ENCODE measurements at regions not wholly inside any gene's neighbourhood (a gene's known extent, or its start where the extent isn't known, plus 50 kb on each side); places are given as distances from the start of the nearest gene placed in this dataset.
"Not testable (repeated sequence)": the region's sequence is repeated elsewhere in the genome, so short reads cannot be mapped to it uniquely, and the experiment has no call there.

DNA sequence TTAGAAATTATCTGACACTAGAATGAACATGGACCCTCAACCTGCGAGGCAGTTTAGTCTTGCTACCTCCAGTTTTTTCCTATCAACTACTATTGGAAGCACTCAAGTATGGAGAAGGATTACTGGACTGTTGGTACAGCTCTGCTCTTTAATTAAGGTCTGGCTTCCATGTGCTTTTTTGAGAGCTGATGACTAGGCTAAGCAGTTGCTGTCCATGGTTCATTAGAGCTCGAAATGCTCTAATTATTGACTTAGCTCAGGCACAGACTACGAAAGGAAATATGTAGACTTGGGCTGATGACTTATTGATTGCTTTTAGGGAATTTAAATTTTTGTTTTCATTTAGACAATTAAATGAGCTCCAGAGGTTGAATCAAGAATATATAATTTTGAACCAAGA, 1281.6 kb downstream of the HACE1 start:
- no peak for DNase-seq (ENCODE audit: low read depth)

DNA sequence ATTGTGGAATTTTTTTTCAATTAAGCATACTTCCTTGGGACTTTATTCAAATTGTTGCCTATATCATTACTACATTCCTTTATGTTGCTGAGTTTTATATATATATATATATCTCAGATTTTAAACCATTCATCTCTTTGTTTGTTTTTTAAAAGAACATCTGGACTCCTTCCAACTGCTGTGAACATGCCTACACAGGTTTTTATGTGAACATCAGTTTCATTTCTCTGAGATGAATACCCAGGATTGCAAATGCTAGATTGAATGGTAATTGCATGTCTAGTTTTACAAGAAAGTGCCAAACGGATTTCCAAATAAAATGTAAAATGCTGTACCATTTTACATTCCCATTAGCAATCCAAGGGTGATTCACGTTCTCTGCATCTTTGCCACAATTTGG, 1289.3 kb downstream of the HACE1 start:
- DNase-seq (ENCODE audit: low read depth) = no peak

DNA sequence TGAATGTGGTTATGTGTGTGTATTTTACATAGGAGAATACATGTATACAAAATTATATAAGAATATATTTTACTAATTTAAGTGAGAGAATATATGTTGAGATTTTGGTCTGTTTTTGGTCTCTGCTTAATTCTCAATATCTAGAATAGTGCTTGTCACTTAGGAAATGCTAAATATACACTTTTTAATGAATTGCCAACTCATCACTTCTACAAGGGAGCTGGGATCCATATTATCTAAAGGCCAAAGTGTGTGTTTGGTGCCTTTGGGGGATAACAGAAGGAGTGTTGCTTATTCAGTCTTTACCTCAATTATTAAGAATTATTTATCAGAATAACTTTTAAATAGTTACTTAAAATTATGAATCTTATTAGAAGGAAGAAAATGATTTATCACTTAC, 1304.8 kb downstream of the HACE1 start:
- no peak for DNase-seq (ENCODE audit: low read depth)

DNA sequence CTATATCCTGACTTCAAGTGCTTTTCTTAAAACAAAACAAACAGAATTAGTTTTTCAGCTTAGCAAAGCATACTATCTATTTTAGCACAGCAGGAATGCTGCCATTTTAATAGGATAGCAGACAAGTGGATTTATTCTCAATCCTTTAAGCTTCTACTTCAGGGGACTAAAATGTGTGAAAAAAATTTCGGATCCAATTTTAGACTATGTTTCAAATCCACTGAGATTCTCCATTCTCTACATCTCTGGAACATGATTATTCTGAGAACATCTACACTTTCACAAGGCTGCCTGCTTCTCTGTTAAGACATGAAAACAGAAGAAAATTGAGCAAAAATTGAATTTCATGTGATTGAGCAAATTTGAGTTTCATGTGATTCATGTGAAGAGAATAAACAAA, 1321.3 kb downstream of the HACE1 start:
- DNase-seq (ENCODE audit: low read depth) = no peak

DNA sequence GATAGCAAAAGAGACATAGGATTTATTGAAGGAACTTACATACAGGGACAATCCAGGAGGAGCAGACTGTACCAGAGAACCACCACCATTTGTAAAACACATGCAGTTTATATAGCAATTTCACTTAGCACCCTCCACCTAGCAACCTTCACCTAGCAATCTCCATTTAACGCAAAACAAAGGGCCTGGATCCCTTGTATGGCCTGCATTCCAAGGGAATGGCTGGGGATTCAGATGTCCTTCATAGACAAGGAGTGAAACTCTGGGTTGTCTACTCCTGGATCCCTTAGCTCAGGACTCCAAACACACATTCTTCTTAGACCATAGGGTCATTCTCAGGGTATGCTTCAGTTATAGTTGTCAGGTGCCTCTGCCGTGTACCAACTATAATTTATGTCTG, 1324.9 kb downstream of the HACE1 start:
- no peak for DNase-seq (ENCODE audit: low read depth)

DNA sequence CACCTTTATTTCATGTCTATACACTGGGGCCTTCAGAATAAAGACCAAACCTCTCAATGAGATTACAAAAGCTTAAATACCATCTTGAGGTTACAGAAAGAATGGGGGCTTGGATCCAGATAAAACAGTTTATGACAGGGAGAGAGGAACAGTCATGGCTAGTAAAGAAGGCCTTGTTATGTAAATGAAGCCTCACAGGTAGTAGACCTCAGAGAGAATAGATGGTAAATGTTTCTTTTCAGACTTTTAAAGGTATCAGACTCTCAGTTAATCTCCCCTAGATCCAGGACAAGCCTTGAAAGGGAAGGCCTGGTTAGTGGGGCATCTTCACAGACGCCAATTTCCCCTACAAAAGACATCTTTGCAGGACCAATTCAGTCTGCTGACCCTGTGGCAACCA, 1325.6 kb downstream of the HACE1 start:
- DNase-seq (ENCODE audit: low read depth) = no peak

DNA sequence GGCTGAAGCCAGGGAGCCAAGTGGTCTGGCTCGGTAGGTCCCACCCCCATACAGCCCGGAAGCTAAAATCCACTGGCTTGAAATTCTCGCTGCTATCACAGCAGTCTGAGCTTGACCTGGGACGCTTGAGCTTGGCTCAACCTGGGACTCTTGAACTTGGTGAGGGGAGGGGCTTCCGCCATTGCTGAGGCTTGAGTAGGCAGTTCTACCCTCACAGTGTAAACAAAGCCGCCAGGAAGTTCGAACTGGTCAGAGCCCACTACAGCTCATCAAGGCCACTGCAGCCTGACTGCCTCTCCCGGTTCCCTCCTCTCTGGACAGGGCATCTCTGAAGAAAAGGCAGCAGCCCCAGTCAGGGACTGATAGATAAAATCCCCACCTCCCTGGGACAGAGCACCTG, 1337.7 kb downstream of the HACE1 start:
- DNase-seq (ENCODE audit: low read depth) = no peak

DNA sequence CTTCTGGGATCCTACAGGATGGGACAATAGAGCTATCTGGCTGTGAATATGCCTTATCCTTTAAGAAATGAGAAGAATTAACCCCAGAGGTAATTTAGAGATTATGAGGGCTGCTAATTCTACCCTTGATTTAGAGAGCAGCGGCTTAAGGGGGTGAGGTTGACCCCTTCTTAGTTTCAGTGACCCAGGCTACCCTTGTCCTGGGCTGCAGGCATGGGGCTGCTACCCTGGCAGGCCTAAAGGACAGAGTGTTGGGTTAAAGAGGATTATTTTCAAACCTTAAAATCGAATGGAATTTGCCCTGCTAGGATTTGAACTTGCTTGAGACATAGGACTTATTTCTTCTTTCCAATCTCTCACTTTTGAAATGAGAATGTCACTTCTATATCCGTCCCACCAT, 1343.4 kb downstream of the HACE1 start:
- DNase-seq (ENCODE audit: low read depth) = no peak

DNA sequence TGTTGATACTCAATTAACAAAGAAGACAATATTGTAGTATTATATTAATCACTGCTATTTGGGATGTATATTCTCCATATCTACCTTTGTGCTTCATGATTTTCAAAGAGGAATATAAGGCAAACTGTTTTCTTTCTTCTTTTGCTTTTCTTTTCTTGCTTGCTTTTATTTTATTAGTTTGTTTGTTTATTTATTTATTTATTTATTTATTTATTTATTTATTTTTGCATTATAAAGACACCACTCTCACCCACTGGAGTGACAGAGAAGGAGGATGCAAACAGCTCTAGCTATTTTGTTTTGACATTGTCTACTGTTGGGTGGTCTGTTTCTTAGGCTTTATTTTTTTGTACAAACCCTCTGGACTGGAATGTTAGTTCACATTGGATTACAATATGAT, 1352.7 kb downstream of the HACE1 start:
- DNase-seq (ENCODE audit: low read depth) = no peak

DNA sequence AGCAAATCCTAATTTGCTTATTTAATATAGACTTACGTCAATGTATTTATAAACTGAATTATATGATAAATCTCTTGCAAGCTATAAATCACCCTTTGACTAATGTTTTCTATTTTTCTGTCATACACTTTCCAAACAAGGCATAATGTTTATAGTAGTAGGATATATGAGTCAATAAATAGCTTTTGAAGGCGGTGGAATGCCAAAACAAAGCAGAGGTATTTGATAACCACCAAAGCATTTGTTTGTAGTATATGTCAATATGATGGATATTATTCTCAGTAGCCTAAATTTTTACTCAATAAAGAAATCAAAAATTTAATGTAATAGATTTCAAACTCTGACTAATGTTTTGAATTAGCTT, 1354.6 kb downstream of the HACE1 start:
- no peak for DNase-seq (ENCODE audit: low read depth)

DNA sequence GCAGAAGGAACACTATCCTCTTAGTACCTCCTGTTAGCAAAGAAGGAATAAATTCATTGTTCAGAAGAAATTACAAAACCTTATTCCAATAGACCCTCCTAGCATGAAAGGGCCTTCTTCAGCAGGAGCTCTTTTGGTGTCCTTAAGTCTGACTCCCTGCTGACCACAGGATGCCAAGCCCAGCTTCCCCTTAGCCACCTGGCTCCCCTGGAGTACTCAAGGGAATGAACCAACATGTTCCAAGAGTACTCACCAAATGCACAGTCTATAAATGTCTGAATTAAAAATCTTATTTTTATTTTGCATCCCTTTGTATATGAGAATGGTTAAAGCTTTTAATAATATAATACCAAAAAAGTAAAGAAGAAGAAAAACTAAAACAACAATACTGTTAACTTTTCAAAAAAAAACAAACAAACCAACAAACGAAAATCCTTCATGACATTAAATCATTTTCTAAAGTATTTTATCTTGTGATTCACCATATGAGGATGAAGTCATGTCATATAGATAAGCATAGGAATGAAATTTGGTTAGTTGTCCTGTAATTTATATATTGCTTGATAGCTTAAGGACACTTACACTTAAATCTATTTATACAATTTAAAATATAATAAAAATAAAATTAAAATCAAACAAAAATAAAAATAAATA, 1355.1 kb downstream of the HACE1 start:
- no peak for DNase-seq (ENCODE audit: low read depth)

DNA sequence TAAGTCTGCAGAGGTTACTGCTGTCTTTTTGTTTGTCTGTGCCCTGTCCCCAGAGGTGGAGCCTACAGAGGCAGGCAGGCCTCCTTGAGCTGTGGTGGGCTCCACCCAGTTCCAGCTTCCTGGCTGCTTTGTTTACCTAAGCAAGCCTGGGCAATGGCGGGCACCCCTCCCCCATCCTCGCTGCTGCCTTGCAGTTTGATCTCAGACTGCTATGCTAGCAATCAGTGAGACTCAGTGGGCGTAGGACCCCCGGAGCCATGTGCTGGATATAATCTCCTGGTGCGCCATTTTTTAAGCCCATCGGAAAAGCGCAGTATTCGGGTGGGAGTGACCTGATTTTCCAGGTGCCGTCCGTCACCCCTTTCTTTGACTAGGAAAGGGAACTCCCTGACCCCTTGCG, 1363.1 kb downstream of the HACE1 start:
- DNase-seq (ENCODE audit: low read depth) = not testable (repeated sequence)

DNA sequence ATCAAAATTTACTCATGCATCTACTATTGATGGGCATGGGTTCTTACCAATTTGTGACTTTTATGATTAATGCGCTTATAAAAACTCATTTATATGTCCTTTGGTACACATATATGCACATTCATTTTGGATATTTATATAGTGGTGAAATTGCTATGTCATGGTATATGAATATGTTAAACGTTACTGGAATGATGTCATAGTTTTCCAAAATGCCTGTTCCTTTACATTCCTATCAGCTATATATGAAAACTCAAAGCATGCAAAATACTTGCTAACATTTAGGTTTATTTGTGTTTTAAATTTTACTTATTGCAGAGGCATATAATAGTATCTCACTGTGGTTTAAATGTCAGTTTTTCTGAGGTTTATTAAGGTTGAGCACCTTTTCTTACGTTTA, 1403.1 kb downstream of the HACE1 start:
- no peak for DNase-seq (ENCODE audit: low read depth)

DNA sequence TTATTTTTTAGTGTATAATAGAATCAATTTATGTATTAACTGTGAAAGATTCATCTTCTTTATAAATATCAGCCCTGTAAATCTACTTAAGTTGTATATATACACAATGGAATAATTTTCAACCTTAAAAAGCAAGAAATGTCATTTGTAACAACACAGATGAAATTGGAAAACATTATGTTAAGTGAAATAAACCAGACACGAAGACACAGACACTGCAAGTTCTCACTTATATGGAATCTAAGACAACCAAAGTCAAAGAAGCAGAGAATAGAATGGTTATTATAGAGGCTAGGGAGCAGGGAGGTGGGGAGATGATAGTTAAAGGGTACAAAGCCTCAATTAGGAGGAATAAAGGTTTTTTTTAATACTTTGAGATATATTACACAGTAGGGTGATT, 1404.4 kb downstream of the HACE1 start:
- no peak for DNase-seq (ENCODE audit: low read depth)

DNA sequence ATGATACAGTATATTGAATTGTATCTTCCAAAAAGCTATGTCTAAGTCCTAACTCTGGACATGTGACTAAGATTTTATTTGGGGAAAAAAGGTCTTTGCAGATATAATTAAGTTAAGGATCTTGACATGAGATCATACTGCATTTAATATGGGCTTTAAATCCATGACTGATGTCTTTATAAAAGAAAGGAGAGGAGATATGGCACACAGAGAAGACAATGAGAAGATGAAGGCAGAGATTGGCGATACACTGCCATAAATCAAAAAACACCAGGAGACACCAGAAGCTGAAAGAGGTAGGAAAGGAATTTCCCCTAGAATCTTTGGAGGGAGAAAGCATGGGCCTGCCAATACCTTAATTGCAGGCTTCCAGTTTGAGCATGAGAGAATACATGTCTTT, 1450.2 kb downstream of the HACE1 start:
- no peak for DNase-seq (ENCODE audit: low read depth)

DNA sequence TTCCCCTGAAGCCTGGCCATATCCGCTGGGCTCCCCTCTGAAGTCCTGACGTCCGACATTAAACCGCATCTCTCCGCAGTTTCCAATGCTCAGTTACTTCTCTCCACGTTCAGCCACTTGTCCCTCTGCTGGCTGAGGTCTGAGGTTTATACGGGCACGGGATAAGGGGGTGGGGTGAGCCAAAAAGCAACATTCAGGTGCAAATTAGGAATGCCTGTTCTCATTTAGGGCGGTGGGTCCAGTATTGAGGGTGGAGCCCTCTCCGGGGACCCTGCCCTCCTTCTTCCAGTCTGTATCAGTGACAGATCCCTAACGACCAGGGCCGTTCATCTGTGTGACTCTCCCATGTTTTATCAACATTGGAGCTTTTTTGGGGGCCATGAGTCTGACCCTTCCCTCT, 1454.4 kb downstream of the HACE1 start:
- no peak for DNase-seq (ENCODE audit: low read depth)

DNA sequence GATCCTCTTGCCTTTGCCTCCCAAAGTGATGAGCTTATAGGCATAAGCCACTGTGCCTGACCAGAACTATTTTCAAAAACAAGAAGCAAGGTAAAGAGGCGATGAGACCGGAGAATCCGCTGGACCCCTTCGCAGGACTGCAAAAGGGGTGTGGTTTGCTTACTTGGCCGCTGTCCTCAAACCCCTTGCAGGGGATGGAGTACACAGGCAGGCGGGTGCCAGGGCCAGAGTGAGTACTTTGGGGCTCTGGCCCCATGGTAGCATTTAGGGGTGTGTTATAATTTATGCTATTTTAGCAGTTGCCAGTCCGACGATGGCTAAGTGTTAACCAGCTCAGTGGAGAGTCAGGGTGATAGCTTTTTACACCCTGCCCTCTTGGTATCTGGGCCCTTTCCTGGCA, 1454.9 kb downstream of the HACE1 start:
- DNase-seq (ENCODE audit: low read depth) = no peak

DNA sequence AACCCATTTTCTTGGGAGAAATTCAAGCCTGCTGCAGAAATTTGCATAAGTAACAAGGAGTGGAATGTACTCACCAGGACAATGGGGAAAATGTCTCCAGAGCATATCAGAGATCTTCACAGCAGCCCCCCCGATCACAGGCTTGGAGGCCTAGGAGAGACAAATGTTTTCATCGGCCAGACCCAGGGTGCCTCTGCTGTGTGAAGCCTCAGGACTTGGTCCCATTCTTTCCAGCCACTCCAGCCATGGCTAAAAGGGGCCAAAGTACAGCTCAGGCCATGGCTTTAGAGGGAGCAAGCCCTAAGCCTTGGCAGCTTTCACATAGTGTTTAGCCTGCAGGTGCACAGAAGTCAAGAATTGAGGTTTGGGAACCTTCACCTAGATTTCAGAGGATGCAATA, 1463.0 kb downstream of the HACE1 start:
- DNase-seq (ENCODE audit: low read depth) = no peak

DNA sequence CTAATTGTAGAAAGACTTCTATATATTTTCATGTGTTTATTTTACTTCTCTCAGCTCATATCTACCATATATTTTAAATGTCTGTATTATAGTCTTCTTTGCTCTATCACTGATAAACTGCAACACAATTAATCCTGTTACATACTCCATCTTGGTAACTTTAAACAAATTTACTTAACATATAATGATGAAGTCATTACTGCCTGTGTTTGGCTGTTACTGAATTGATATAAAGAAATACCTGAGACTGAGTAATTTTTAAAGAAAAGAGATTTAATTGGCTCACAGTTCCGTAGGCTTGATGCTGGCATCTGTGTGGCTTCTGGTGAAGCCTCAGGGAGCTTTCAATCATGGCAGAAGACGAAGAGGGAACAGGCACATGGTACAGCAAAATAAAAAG, 1480.4 kb downstream of the HACE1 start:
- no peak for DNase-seq (ENCODE audit: low read depth)

DNA sequence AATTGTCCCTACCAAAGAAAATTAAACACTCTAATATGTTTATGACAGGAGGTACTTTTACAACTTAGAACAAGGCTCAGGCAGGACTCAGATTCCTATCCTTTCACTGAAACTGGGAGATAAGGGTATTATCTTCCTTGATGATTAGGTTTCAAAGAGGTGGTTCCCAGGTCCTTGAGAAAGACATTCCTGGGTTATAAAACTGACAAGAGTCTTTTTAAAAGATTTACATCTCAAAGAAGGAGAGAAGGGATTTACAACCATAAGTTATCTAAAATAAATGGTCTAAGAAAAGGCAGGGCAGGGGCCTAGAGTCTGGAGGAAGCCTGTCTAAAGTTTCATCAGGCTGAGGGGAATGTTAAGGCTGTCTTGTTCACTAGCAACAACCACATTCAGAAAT, 1492.5 kb downstream of the HACE1 start:
- DNase-seq (ENCODE audit: low read depth) = no peak

DNA sequence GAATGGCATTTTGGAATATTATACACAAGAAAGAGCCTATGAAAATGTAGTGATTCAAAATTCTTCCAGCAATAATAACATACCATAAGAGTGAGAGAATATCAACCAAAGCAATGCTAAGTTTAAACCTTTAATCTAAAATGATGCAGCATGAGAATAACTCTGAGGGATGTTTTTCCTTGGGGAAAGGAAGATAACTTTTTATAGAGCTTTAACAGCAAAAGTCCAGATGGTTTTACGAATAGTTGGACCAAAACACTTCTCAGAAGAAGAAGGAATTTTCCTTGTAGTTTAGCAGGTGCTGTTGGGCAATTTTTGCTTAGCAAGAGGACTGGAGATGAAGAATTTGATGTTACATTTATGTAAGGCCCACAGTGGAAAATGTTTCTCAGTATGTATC, 1503.2 kb downstream of the HACE1 start:
- DNase-seq (ENCODE audit: low read depth) = no peak

DNA sequence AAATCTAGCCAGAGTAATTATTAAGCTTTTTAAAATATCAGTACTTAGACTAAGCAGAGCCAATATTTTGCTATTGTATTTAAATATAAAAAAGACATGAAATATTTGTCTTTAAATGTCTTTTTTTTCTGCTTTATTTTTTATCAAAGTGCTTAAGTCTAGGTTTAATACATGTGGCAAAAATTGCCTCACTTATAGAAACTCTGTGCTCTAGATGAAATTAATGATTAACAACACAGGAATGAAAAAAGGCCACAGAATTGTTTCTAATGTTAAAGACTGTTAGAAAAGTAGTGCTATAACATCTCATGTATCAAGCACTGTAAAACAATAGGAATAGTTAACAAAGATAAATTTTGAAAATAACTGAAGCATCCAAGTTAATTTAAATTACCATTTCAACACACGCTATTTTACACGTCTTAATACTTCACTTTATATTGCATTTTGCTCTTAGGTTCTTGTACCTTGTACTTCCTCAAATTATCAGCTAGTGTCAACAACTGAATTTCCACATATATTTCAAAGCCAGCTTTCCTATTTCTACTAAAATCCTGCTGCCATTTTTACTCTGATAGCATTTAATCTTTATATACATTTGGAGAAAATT, 1515.1 kb downstream of the HACE1 start:
- DNase-seq (ENCODE audit: low read depth) = no peak

DNA sequence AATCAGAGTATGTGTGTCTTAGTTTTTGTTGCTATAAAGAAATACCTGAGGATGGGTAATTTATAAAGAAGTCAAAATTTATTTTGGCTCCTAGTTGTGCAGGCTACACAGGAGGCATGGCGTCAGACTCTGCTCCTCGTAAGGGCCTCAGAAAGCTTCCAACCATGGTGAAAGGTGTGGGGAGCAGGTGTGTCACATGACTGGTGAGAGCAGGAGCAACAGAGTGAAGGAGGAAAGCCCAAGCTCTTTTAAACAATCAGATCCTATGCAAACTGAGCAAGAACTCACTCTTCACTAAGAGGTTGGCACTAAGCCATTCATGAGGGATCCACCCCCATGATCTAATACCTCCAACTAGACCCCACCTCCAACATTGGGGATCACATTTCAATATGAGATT, 1524.3 kb downstream of the HACE1 start:
- DNase-seq (ENCODE audit: low read depth) = no peak

Measured in HS-5 (cell line).